ENCODE measurements at regions not wholly inside any gene's neighbourhood (a gene's known extent, or its start where the extent isn't known, plus 50 kb on each side); places are given as distances from the start of the nearest gene placed in this dataset.

DNA sequence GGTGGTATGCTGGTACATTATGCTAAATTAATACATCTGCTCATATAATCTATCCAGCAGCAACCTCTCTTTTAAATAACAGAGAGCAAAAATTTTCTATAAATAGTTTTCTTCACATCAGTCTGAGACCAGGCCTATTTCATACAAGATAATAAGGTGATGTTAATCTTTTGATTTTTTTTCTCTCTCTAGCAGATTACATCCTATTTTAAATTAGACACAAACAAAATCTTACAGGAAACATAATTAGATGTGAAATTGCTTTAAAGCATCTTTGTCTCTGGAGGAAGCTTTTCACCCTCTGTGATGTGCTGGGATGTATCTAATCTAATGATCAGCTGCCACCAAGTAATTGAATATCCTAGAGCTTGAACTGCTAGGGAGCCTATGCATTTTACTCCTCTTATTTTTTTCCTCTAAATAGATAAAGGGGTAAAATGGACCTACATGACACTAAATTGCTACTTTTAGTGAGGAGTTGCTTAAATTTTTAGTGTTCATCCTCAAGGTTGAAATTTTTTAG lies 165.5 kb downstream of the MANEA start:
- Histone ChIP-seq H3K4me1 (replicated peaks in 1 of 2; ENCODE audit: control insufficient read depth in 2 of 2, insufficient read depth in 2 of 2, low read length in 2 of 2) (no peaks in the 10 kb centered on the region), H2AFZ (ENCODE audit: low read depth, low read length) (no peak overlapping the region), H3K79me2 (ENCODE audit: control insufficient read depth, insufficient read depth, low read length) (no peaks in the 10 kb centered on the region), H3K9me1 (ENCODE audit: control insufficient read depth, insufficient read depth, low read length) (no peaks in the 10 kb centered on the region), H3K9me3 (replicated peaks; ENCODE audit: control insufficient read depth, insufficient read depth, low read depth, low read length) (no peaks in the 10 kb centered on the region), H4K20me1 (replicated peaks; ENCODE audit: control insufficient read depth, insufficient read depth, low read length) (no peaks in the 10 kb centered on the region), H3K9ac (ENCODE audit: insufficient read depth in 1 of 2, low read depth in 2 of 2, low read length in 2 of 2) (no peak overlapping the region), H3K36me3 (ENCODE audit: control insufficient read depth, insufficient read depth, low read length) (no peaks in the 10 kb centered on the region), H3K27ac (ENCODE audit: extremely low read depth, low read depth, low read length) (no peak overlapping the region), H3K4me3 (no peak overlapping the region), H3K27me3 (ENCODE audit: control insufficient read depth in 2 of 2, insufficient read depth in 2 of 2, low read length in 2 of 2) (no peaks in the 10 kb centered on the region), H3K4me2 (ENCODE audit: insufficient read depth, low read length) (no peak overlapping the region)
- FAIRE-seq, result no peak
- no peak for DNase-seq (ENCODE audit: extremely low read depth in 1 of 4, low spot score in 3 of 4)
- no TSS peak for BruUV-seq (replicated peaks)
- intact Hi-C loops (cut with micrococcal nuclease) (no loop called here), in situ Hi-C loops (cut with MboI) (no loop called here)
- no peak for ATAC-seq
- ChIA-PET POLR2A (no interaction called here), CTCF (ENCODE audit: low intra/inter-chr PET ratio) (no interaction called here)
- TF ChIP-seq, protein P1, sequence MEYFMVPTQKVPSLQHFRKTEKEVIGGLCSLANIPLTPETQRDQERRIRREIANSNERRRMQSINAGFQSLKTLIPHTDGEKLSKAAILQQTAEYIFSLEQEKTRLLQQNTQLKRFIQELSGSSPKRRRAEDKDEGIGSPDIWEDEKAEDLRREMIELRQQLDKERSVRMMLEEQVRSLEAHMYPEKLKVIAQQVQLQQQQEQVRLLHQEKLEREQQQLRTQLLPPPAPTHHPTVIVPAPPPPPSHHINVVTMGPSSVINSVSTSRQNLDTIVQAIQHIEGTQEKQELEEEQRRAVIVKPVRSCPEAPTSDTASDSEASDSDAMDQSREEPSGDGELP (CRISPR knock-in tag; IDR thresholded peaks at IDR 0.05; ENCODE audit: borderline replicate concordance), result no peak
- TF ChIP-seq, protein P2, sequence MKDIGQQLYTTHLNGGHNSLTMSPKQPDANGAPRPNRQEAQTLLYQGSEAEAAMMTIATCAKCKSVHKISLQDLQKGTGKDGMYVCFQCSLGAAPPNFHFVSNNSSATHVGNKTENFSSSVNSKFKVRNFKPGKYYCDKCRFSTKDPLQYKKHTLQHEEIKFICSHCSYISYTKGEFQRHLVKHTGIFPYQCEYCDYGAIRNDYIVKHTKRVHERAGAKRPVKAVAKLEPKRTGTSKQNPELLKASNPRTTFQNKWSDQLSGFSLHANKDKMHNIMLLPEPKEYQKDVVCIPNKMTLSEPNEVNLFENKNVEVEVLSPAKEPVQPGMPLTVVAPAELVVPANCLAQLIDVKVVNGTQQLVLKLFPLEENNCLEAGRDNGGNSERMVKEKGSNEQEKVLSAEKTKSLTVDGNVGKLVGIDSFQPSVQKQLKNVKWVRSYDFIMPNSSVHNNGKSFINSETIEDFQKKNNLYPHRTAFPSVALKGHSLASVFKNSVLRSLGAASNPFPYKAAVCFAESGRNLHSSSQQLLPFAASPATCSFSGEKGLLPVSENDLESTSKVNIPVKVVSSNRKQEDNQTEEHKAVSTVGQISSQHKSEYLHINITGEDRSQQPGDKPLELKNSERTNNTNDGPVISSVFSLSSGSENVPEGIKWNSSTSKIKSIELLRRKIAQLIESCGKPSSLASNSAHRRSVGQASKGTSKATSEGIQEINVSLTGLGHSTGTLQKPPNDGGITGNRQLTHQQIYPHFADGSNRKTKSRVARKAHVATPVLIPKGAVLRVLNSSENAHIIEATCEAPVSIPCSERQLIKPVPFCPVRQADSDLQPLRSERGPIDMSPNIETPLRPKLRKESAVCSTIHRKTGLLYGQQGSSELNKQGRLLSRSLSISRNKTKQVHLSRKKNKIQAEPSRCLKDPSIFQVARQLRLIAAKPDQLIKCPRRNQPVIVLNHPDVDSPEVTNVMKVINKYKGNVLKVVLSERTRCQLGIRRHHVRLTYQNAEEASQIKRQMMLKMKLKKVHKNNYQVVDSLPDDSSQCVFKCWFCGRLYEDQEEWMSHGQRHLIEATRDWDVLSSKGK (CRISPR knock-in tag; IDR thresholded peaks at IDR 0.05), result no peak
